Subcutaneous abdominal adipose tissue (tissue), 5 donors: ENCODE measurements at regions not wholly inside any gene's neighbourhood (a gene's known extent, or its start where the extent isn't known, plus 50 kb on each side); places are given as distances from the start of the nearest gene placed in this dataset.
"Not testable (repeated sequence)": the region's sequence is repeated elsewhere in the genome, so short reads cannot be mapped to it uniquely, and the experiment has no call there.

Experiments used
- H3K27ac ChIP-seq: one replicate; pipeline ENCODE4 v1.7.0; 2013; ENCODE audit warnings: low read depth, mild to moderate bottlenecking, inconsistent platforms, low read length, moderate library complexity
- H3K27me3 ChIP-seq, 5 donors: one replicate each; pipeline ENCODE4 v1.7.0; 2013; ENCODE audit warnings: low read length in 5 of 5, inconsistent platforms in 1 of 5; ENCODE audit not compliant: control insufficient read depth in 5 of 5, insufficient read depth in 4 of 5
- H3K36me3 ChIP-seq, 5 donors: one replicate each; pipeline ENCODE4 v1.7.0; 2013; ENCODE audit warnings: low read length in 5 of 5; ENCODE audit not compliant: control insufficient read depth in 5 of 5, insufficient read depth in 5 of 5
- H3K4me1 ChIP-seq, 5 donors: one replicate each; pipeline ENCODE4 v1.7.0; 2013; ENCODE audit warnings: low read length in 5 of 5, mild to moderate bottlenecking in 3 of 5, moderate library complexity in 1 of 5; ENCODE audit not compliant: control insufficient read depth in 5 of 5, insufficient read depth in 5 of 5
- H3K4me3 ChIP-seq, 5 donors: one replicate each; pipeline ENCODE4 v1.7.0; 2013; ENCODE audit warnings: low read length in 5 of 5, low read depth in 1 of 5
- H3K9ac ChIP-seq, 5 donors: one replicate each; pipeline ENCODE4 v1.7.0; 2013; ENCODE audit warnings: low read length in 5 of 5, mild to moderate bottlenecking in 4 of 5, moderate library complexity in 3 of 5
- H3K9me3 ChIP-seq, 5 donors: one replicate each; pipeline ENCODE4 v1.7.0; 2013; ENCODE audit warnings: low read length in 5 of 5; ENCODE audit not compliant: control insufficient read depth in 5 of 5
- donor health status: healthy.
- donor health status: healthy.
- donor health status: healthy.
- donor health status: healthy.
- donor health status: healthy.

DNA sequence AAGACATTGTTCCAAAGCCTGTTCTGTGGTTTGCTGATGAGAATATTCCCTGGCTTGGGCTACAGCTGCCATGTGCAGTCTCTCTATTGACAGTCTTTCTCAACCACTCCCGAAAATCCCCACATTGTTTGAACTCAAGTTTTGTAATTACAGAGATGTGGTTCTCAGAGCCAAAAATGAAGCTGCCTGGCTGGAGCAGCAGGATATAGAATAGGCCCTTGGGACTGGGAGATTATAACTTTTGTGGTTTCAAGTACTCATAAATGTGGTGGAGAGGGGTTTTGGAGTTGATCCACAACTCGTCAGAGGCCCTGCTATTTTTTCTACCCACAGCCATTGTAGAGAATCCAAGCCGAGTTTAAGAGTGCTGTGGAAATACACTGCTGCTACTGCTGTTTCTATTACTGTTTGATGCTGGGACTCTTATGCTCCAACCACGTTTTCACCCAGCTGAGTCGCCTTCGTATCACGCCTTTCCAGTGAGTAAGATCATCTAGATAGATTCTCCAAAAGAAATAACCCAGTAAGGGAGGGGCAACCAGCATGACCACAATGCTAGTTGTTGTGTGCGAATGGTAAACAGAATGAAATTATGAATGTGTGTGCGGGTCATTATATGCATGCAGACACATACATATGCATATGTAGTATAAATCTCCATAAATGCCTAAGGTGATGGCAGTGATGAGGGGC is 57.1 kb upstream of the ATXN3L start:
- H3K27me3 ChIP-seq = peaks cover 0 to 6% (median 0%) of the 10 kb centered on the region in 5 donors
- H3K27ac ChIP-seq = peak overlapping the region; percentile 38
- no peak overlapping the region for H3K4me3 ChIP-seq
- no peaks in the 10 kb centered on the region for H3K9me3 ChIP-seq
- no peaks in the 10 kb centered on the region for H3K36me3 ChIP-seq
- peaks cover 0 to 6% (median 4%) of the 10 kb centered on the region in 5 donors for H3K4me1 ChIP-seq
- H3K9ac ChIP-seq = no peak overlapping the region

DNA sequence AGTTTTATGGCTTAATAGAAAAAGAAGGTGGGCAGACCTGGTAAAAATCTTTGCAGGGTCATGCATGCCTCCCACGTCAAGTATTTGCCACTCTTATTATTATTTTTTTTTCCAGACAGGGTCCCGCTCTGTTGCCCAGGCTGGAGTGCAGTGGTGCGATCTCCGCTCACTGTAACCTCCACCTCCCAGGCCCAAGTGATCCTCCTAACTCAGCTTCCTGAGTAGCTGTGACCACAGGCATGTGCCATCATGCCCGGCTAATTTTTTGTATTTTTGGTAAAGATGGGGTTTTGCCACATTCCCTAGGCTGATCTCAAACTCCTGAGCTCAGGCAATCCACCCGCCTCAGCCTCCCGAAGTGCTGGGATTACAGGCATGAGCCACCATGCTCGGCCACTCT is 55.7 kb upstream of the ATXN3L start:
- not testable (repeated sequence) for H3K36me3 ChIP-seq, H3K27ac ChIP-seq, H3K4me1 ChIP-seq, H3K9ac ChIP-seq, H3K9me3 ChIP-seq, H3K4me3 ChIP-seq, H3K27me3 ChIP-seq

DNA sequence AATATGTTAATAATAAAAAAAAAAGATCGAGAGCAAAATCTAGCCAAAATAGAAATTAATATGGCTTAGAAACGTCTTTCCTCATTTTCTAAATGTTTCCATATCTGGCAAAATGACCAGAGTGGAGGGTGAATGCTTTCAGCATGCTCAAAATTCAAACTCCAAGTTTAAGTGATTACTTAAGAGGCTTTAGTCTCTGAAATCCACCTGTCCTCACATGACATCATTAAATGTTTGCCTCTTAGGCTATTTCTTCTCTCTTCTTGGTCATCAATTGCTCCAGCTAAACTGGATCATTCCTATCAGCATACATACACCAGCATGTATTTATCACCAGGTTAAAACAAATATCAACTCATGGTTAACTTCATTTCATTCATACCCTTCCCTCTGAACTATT is 54.5 kb upstream of the ATXN3L start:
- Histone ChIP-seq H3K4me3 (no peak overlapping the region), H3K27ac (peak overlapping the region; percentile 22), H3K36me3 (no peaks in the 10 kb centered on the region), H3K4me1 (peaks cover 0 to 6% (median 4%) of the 10 kb centered on the region in 5 donors), H3K9ac (no peak overlapping the region), H3K27me3 (peaks cover 0 to 10% (median 0%) of the 10 kb centered on the region in 5 donors), H3K9me3 (no peaks in the 10 kb centered on the region)

DNA sequence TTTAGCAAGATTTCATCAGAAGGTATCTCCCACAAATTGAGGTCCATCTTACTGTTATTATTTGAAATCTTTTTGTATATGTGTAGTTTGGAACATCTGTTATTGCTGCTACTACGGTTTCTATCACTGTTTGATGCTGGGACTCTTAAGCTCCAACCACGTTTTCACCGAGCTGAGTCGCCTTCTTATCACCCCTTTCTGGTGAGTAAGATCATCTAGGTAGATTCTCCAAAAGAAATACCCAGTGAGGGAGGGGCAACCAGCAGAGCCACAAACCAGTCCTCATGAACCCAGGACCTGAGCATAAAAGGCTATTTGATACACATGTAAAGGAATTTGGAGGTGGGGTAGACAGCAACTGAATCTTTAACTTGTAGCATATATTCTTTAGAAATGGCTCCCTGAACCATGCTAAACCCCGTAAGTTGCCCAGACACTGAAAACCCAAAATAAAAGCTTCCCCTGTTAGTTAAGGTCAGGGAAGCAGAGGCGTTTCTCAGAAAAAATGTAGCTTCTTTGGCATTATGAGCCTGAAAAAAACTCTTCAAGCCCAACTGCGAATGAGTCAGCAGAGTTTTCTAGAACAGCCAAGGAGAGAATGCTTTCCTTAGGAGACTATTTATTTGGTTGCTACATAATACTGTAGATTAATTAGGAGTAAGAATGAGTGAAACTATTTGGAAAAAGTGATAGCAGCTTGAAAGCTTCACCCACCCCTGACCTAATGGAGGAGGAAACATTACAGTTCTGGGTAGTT is 53.8 kb upstream of the ATXN3L start:
- Histone ChIP-seq H3K9ac (no peak overlapping the region), H3K36me3 (no peaks in the 10 kb centered on the region), H3K9me3 (no peaks in the 10 kb centered on the region), H3K4me1 (peaks cover 0 to 6% (median 4%) of the 10 kb centered on the region in 5 donors), H3K27me3 (peaks cover 0 to 10% (median 0%) of the 10 kb centered on the region in 5 donors), H3K4me3 (no peak overlapping the region), H3K27ac (peak overlapping the region; percentile 42)

DNA sequence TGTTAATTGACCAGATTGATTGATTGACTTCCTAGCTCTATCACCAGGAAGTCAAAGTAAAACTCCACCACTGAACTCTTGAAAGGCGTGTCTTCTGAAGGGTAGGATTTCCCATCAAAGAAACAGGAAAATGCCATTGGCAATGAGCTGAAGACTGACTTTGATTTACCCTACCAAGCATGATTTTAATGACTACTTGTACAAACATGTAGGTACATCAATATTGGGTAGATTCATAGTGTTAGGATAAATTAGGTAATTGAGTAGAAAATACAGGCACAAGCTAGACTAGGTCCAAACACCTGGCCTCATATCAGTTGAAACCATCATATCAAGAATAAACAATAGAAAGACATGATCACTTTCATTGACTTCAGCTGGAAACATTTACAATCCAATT is 53.2 kb upstream of the ATXN3L start:
- Histone ChIP-seq H3K9ac (no peak overlapping the region), H3K9me3 (no peaks in the 10 kb centered on the region), H3K36me3 (no peaks in the 10 kb centered on the region), H3K27ac (peak overlapping the region; percentile 42), H3K4me3 (no peak overlapping the region), H3K4me1 (peaks cover 0 to 6% (median 4%) of the 10 kb centered on the region in 5 donors), H3K27me3 (peaks cover 0 to 10% (median 0%) of the 10 kb centered on the region in 5 donors)

DNA sequence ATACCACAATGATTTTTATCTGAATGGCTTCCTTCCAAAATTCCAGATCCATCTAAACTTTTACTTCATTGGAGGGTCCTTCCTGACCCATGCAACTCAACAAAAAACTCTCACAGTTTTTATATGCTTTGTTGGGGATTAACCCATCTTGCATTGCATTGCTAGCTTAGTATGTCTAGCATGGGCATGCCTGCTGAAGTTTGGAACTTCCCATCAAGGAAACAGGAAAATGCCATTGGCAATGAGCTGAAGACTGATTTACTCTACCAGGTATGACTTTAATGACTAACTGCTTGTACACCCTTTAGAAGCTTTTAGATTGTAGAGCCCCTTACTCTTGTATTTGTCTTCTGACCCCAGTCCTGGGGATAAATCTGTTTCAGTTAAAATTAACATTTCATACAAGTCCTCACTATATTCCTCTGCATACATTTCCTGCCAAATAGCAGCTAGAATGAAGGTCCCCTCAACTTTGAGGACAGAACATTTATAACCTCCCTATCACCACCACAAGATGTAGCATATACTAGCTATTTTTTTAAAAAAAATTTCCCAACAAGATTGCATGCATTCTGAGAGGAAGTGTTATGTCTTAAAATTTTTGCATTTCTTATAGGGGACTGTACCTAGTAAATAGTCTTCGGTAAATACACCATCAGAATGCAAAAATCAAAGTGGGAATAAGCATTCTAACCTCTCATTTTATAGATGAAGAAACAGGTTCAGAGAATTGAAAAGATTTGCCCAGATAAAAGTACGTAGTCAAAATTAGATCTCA is 52.5 kb upstream of the ATXN3L start:
- no peak overlapping the region for H3K4me3 ChIP-seq
- H3K9ac ChIP-seq = no peak overlapping the region
- H3K27ac ChIP-seq = no peak overlapping the region
- no peaks in the 10 kb centered on the region for H3K9me3 ChIP-seq
- peaks cover 0 to 6% (median 3%) of the 10 kb centered on the region in 5 donors for H3K4me1 ChIP-seq
- H3K27me3 ChIP-seq = peaks cover 0 to 10% (median 0%) of the 10 kb centered on the region in 5 donors
- no peaks in the 10 kb centered on the region for H3K36me3 ChIP-seq

DNA sequence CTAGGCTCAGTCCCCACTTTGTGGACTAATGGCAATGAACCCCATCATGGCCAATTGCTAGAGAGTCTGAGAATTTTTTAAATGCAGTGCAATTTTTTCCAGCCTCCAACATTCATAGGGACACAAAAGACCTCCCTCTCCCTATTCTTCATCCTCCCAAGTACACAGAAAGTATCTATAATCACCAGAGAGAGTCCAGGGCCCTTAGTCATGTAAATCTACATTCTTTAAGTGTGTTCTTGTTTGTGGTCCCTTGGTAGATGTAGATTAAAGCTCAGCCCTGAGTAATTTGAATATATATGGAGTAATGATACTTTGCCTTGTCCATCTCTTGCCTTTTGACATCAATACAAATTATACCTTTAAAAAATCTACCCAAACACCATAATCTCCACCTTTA is 51.3 kb upstream of the ATXN3L start:
- Histone ChIP-seq H3K4me1 (peaks cover 0 to 3% (median 0%) of the 10 kb centered on the region in 5 donors), H3K9ac (no peak overlapping the region), H3K27ac (no peak overlapping the region), H3K36me3 (no peaks in the 10 kb centered on the region), H3K4me3 (no peak overlapping the region), H3K9me3 (no peaks in the 10 kb centered on the region), H3K27me3 (peaks cover 0 to 10% (median 0%) of the 10 kb centered on the region in 5 donors)

DNA sequence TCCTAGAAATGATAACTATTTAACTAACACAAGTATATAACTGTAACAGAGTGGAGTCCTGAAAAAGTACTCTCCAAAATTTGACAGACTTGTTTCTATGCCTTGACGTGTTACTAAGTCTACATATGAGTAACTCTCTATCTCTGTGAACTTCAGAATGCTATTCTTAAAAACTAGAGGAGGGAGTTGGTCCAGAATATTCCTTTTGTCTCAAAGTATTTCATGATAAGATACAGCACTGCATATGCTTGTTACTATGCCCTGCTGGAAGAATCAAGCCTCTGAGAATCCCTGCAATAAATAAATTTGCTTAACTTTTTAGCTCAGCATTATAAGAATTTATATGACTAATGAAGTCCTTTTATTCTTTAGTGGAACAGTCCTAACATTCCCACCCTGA is 50.9 kb upstream of the ATXN3L start:
- peaks cover 0 to 3% (median 0%) of the 10 kb centered on the region in 5 donors for H3K4me1 ChIP-seq
- H3K27ac ChIP-seq = no peak overlapping the region
- no peak overlapping the region for H3K4me3 ChIP-seq
- no peak overlapping the region for H3K9ac ChIP-seq
- H3K27me3 ChIP-seq = peaks cover 0 to 10% (median 0%) of the 10 kb centered on the region in 5 donors
- H3K9me3 ChIP-seq = no peaks in the 10 kb centered on the region
- H3K36me3 ChIP-seq = no peaks in the 10 kb centered on the region
